DMS 273 (cell line): ENCODE measurements at regions not wholly inside any gene's neighbourhood (a gene's known extent, or its start where the extent isn't known, plus 50 kb on each side); places are given as distances from the start of the nearest gene placed in this dataset.
A peak's percentile ranks its signal among the peaks of the same experiment; 100 is the strongest.

Experiments used
- DNase-seq: peaks from one replicate; lab custom pipeline; 2025; ENCODE audit not compliant: unreplicated experiment; lab: John Stamatoyannopoulos, UW

- DNase-seq, result no peak
These were observed 539.2 kb downstream of the ETS1 start for GRCh38 chr11:128048121-128048520.

DNA sequence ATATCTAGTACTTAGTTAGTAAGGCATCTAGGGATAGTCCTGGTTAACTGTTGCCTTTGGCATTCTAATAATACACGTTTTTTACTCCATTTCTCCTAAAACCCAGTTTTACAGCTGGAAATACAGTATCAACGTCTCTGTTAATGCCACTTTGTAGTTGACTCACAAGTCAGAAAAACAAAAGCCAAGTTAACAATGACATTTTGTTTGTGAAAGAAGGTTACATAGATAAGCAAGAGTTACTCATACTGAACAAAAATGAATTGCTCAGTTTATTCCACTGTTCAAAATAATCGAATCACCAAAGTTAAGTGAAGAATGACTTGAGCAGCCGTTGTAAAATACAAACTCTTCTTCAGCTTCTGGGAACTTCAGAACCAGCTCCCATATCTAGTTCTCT is 540.3 kb downstream of the ETS1 start:
- no peak for DNase-seq

GRCh38 chr11:128046213-128046612 is 541.1 kb downstream of the ETS1 start:
- no peak for DNase-seq

DNA sequence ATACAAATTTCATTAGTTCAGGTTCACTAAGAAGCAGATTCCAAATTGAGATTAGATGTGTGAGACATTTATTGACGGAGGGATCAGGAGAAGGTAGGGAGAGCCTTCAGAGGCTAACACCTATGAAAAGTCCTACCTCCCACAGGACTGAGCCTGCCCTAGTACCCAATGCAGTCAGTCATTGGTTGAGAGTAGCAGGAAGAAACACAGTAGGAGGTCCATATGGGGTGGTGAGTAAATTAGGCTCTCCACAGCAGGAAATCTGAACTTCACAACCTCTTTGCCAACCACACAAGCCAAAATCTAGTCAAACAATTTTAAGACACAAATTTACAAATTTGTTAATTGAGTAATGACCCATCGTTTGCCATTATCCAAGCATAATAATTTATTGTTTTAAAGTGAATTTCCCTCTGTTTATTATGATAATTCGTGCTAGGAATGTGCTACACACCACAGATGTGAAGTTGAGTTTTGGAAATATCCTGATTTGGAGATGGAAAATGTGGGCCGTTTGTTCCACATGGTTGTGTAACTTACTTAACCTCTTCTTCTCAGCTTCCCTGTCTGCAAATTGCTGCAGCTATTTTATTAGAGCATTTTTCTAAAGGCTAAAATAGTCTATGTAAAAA is 542.1 kb downstream of the ETS1 start:
- no peak for DNase-seq

- DNase-seq, result no peak
These were observed 545.0 kb downstream of the ETS1 start for GRCh38 chr11:128042290-128042751.

- DNase-seq, result peak; percentile 2
These were observed 546.8 kb downstream of the ETS1 start for GRCh38 chr11:128040603-128041002.

GRCh38 chr11:128039140-128040021 is 548.0 kb downstream of the ETS1 start:
- peak; percentile 0 for DNase-seq

DNA sequence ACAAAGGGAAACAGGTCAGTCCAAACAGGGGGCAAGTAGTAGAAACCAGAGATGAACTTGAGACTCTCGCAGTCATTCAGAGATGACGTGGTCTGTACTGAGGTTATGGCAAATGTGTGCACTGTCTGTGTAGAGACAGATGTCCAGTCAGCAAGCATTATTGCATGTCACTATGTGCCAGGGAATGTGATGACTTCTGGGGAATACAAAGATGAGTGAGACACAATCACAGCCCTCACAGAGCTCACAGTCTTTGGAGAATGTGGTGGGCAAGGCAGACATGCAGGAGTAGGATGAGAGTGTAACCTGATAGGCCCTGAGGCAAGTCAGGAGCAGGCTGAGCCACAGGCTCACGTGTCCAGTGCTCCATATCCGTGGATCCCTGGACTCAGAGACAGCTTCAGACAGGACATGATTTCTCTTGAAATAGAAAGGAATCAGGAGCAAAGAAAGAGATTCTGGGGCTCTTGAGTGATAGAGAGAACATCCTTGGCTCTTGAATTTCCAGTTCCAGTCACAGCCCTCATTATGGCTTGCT is 550.7 kb downstream of the ETS1 start:
- DNase-seq, result no peak

DNA sequence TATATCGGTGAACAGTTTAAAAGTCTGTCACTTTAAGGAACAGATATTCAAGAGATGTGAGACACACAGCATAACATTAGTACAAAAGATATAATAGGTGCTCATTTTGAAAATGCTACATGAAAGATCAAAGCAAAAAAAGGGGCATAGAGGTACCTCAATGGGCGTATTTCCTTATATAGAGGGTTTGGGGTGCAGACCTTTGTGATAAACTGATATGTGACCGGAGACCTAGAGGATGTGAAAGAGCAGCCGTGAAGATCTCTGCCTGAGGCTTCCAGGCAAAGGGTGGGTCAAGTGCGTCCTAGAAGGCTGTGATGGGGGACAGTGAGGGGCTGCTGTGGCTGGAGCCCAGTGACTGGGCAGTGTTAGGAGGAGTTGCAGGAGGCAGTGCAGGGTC is 551.4 kb downstream of the ETS1 start:
- DNase-seq, result no peak

DNA sequence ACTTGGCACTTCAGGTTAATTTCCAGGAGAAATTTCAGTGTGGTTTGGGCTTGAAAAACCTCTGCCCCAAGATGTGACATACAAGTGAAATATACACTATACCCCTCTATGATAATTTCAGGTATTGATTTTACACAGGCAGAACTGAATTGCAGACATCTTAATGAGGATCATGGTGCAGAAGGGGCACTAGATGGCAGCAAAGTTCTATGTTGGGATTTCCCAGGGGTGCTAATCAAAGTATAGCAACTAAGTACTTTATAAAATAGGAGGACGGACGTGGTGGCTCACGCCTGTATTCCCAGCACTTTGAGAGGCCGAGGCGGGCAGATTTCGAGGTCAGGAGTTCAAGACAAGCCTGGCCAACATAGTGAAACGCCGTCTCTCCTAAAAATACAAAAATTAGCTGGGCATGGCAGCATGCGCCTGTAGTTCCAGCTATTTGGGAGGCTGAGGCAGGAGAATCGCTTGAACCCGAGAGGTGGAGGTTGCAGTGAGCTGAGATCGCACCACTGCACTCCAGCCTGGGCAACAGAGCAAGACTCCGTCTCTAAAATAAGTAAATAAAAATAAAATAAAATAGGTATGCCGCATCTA is 555.7 kb downstream of the ETS1 start:
- DNase-seq, result peak; percentile 62

- DNase-seq, result peak; percentile 35
These were observed 558.1 kb downstream of the ETS1 start for GRCh38 chr11:128029219-128029722.

- DNase-seq, result no peak
These were observed 560.8 kb downstream of the ETS1 start for GRCh38 chr11:128026596-128026995.

GRCh38 chr11:128022761-128023160 is 564.6 kb downstream of the ETS1 start:
- no peak for DNase-seq

- no peak for DNase-seq
These were observed 565.4 kb downstream of the ETS1 start for GRCh38 chr11:128022007-128022368.

DNA sequence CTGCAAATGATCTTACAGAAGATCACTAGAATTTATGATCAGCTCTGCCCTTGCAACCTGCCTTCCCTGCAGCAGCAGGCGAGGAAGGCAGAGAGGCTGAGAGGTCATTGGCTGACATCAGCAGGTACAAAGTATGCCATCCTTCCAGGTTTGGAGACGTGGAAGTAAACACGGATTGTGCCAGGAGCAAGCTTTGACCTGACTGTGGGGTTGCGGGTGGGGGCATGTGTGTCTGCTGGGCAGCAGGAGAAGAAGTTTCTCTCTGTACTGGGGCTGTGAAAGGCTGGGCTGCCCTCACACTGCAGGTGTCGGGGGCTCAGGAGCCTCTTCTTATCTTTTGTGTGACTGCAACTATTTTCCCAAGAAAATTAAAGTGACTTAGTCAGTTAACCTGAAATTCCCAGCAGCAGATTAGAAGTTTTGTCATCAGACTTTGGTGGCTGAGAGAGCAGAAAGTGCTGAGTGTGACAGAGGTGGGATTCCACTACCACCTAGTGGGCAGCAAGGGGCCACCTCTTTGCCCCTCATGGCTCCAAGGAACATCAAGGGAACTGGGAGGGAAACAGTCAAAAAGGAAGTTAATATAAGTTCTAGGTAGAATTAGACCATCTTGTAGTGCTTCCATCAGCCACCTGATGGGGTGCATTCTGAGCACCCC is 565.9 kb downstream of the ETS1 start:
- DNase-seq, result no peak

- DNase-seq, result no peak
These were observed 568.7 kb downstream of the ETS1 start for GRCh38 chr11:128018692-128019091.

DNA sequence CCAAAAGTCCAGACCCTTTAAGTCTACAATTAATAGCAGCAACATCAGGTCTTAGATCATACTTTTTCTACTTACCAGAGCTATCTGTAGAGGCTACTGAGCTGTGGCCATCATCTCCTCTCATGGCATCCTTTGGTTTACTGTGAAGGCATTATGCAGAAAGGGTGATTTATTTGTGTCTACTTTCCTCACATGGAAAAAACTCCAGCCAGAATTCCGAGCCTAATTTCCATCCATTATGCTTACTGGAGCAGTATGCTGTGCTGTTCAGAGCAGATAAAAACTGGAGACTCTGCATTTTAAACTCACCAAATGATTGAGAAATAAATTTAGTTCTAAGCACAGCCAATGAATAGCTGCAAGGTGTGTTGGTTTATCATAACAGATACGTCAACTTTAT is 581.8 kb downstream of the ETS1 start:
- no peak for DNase-seq

- DNase-seq, result no peak
These were observed 588.9 kb downstream of the ETS1 start for GRCh38 chr11:127998421-127998820.

GRCh38 chr11:127997594-127997993 is 589.8 kb downstream of the ETS1 start:
- DNase-seq, result no peak

DNA sequence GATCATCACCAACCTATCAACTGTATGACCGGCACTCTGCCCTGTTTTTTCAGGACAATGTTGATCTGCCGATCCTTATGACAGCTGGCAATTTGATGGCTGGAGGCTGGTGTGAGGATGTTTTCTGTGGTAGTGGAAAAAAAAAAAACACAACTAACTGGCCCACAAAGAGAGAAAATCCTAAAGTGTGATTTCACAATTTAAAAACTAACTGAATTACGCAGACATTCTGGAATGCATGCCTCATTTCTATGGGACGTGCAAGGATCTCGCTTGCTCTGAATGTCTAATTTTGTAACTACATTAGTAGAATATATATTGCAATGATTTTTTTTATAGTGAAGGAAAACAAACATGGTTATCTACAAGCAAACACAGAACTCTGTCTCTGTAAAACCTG is 590.5 kb downstream of the ETS1 start:
- DNase-seq, result no peak

DNA sequence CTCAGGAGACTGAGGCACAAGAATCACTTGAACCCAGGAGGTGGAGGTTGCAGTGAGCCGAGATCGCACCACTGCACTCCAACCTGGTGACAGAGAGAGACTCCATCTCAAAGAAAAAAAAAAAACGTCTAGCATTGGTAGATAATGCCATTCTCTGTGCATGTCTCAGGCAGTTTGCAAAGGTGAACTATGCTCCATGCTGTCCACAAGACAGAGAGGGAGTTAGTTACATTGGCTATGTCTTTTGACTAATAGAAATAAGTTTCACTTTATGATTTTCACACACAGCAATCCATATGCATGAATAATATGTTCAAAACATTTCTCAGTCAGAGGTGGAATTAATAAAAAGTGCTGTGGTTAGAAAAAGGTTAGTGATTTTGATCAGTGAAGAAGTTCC is 591.4 kb downstream of the ETS1 start:
- DNase-seq, result no peak
